A172 (cell line): ENCODE measurements at regions not wholly inside any gene's neighbourhood (a gene's known extent, or its start where the extent isn't known, plus 50 kb on each side); places are given as distances from the start of the nearest gene placed in this dataset.

Experiments
- DNase-seq: peaks from one replicate; pipeline ENCODE4 v3.0.0-alpha.2; 2015; ENCODE audit warnings: low spot score

DNA sequence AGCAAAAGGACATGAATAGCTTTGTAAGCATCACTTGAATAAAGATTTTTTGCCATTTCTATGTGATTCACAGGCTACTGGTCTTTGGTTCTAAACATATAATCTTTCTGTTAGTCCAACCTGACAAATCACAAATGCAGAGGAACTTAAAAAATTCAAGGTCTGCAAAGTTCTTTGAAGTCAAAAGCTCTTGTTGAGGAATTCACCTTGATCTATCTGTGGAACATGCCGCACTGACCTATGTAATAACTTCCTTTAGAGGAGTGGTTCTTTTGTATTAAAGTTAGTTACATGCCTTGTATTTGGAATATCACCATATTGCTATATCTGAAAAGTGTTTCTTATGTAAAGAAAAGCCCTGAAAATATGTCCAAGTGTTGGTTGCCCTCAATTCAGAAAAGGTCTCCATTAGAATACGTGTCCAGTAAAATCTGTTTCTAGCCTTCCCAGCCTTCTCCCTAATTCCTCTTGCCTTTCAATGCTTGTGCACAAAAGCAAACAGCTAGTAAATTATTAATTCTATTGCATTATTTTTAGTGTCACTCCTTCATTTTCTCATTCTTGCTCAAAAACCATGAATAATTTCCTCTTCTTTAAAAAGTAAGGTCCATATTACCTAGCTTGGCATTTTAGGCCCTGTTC, 1192.8 kb downstream of the FLRT2 start:
- DNase-seq: no peak

GRCh38 chr14:86714575-86714974, 1184.6 kb downstream of the FLRT2 start:
- DNase-seq: no peak

GRCh38 chr14:86714153-86714552, 1184.2 kb downstream of the FLRT2 start:
- DNase-seq: no peak

DNA sequence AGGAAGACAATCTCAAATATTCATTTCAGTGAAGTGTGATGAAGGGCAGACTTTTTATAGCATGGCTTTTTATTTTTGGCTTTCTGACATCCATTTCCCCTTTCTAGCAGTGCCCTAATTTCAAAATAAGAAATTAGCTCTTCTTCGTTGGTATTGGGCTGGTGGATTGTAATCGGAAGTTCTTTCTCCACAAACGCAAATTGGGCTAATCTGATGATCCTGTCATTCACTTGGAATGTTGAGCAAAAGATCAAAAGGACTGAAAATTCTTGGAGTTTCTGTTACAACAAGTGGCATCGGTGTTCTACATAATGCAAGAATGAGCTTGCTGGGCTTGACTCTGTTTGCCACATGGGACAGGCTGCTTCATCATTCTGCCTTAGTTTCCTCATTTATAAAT, 1182.8 kb downstream of the FLRT2 start:
- DNase-seq: no peak

- no peak for DNase-seq
Measured at GRCh38 chr14:86712176-86712575, 1182.2 kb downstream of the FLRT2 start.

GRCh38 chr14:86708846-86709339, 1178.9 kb downstream of the FLRT2 start:
- no peak for DNase-seq

DNA sequence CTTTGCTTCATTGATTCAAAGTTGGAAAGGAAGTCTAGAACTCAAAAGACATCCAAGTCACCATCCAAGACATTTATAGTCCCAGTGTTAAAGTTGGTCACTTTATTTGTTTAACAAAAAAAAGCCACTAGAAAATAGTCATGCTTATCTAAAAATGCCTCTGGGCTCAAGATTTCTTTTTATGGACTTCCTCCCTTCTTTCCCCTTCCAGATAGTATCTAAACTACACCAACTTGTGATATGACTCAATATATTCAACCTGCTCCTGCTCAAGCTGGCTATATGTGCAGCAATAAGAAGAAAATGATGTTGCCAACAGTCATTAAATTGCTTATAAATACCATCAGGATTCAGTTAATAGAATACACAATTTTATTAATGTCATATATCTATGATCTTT, 1177.1 kb downstream of the FLRT2 start:
- DNase-seq: no peak

GRCh38 chr14:86683561-86683960, 1153.6 kb downstream of the FLRT2 start:
- DNase-seq: peak; percentile 2

GRCh38 chr14:86675059-86675458, 1145.1 kb downstream of the FLRT2 start:
- DNase-seq: no peak

- peak; percentile 4 for DNase-seq
Measured at GRCh38 chr14:86673523-86673969, 1143.6 kb downstream of the FLRT2 start.

DNA sequence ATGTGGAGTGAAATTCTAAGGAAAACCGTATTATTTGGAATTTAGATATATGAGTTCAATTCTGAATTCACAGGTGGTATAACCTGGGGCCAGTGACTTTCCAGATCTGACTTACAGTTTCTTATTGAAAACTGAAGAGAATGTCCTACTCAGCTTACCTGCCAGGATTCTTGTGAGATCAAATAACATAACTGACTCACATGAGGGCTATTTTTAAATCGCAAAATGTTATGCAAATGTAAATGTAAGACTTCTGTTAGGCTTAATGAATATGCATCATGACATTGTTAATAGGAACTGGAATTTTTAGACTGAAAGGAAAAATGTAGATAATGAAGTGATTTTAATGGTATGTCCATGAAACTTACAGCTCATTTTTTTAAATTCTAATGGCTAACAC, 1142.1 kb downstream of the FLRT2 start:
- DNase-seq: no peak

DNA sequence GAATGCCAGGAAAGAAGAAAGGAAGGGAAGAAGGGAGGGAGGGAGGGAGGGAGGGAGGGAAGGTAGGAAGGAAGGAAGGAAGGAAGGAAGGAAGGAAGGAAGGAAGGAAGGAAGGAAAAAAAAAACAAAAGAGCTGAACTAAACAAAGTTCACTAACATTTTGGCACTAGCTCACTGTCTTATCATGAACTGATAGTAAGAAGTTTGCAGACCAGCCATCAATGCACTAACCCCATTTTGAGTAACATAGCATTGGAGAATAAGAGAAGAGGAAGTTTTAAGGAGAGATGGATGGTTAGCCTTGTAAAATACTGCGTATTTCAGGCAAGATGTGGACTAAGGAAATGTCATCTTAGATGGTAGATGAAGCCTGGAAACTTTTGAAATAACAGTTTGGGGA, 1136.0 kb downstream of the FLRT2 start:
- no peak for DNase-seq

DNA sequence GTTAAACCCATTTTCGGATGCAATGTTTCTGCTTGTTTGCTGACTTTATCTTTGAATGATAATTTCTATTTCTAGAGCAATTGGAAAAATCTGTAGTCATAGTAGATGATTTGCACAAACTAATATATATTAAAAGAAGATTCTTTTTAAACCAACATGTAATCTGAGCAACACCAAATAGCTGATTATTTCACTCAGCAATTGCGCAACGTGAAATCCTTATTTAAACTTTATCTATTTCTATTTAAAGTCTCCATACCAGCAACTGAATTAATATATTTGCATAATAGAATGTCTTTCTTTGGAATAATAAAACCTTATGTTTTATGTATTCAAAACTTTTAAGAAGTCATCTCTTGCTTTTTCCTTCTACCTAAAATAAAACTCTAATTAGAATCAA, 1132.4 kb downstream of the FLRT2 start:
- DNase-seq: no peak

DNA sequence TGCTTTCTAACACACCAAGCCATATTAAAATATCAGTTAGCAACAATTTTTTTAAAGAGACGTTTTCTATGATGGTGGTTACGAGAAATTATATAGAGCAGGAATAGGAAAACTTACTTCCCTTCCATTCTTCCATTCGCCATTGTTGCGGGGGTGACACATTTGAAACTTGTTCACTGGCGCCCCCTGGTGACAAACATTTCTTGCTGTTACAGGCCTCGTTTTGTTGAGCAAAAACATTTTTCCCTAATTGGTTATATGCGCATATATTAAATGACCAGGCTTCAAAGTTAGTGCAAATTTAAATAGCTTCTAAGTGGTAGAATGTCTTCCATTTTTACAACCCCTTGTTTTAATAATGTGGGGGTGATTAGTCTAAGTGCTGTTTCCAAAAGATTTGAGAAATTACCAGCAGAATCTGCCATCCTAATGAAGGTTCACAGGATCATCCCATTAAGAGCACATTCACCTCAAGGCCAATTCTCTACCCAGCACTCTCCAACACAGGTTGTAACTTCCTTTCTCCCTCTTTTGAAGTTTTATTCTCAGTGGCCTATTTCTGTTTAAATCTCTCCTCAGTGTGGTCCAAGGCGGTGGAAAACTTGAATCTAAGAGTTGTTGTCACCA, 1124.7 kb downstream of the FLRT2 start:
- DNase-seq: peak; percentile 25

GRCh38 chr14:86652526-86652925, 1122.6 kb downstream of the FLRT2 start:
- DNase-seq: no peak

- DNase-seq: peak; percentile 6
Measured at GRCh38 chr14:86646696-86647690, 1117.0 kb downstream of the FLRT2 start.

DNA sequence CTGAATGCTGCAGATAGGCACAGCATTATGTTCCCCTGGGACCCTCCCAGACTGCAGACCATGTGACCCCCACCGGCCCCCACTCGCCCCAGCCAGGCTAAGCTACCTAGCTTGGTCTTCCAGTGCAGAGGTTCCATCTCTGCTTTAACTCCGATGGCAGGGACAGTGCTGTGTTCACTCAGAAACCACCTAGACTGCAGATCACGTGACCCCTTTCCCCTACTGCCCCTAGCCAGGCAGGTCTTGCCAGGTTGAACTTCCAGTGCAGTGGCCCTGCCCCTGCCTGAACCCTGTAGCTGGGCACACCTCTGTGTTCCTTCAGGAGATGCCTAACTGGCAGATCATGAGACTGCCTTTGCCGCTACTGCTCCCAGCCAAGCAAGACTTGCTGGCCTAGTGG, 1116.2 kb downstream of the FLRT2 start:
- no peak for DNase-seq

DNA sequence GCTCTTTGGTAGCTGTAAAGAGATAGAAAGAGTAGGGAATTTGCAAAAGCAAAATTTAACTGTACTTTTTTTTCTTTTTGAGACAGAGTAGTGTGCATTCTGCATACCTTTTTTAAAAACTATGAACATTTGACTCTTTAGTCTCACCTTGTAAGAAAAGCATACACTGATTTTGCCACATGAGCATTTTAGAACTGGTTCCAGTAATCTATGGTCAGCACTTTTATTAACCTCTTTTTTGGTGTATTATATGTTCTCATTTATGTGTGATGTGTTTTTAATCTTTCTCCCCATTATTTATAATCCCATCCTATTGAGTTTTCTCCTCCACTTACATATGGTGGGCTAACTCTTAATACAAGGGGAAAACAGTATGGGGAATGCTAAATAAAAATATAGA, 1111.4 kb downstream of the FLRT2 start:
- DNase-seq: no peak

DNA sequence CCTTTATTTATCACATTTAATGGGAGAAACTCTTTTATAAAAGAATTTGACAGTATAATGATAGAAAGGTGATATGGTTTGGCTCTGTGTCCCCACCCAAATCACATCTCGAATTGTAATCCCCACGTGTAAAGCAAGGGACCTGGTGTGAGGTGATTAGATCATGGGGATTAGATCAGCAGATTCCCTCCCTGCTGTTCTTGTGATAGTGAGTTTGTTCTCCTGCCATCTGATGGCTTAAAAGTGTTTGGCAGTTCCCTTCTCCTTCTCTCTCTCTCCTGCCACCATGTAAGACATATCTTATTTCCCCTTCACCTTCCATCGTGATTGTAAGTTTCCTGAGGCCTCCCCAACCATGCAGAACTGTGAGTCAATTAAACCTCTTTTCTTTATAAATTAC, 1110.3 kb downstream of the FLRT2 start:
- DNase-seq: no peak

- no peak for DNase-seq
Measured at GRCh38 chr14:86639666-86640065, 1109.7 kb downstream of the FLRT2 start.

GRCh38 chr14:86639146-86639545, 1109.2 kb downstream of the FLRT2 start:
- DNase-seq: no peak

GRCh38 chr14:86627080-86627479, 1097.1 kb downstream of the FLRT2 start:
- DNase-seq: no peak
